Tibial artery (tissue), 4 donors: ENCODE measurements at regions not wholly inside any gene's neighbourhood (a gene's known extent, or its start where the extent isn't known, plus 50 kb on each side); places are given as distances from the start of the nearest gene placed in this dataset.

Experiments
- DNase-seq, 2 donors: peaks; one replicate each; pipeline ENCODE4 v3.0.0-alpha.2; 2019
- H3K27ac ChIP-seq, 2 donors: fragments of 200-600 bp; sonication (generic) in 1 of 2; 1 replicate in 1 of 2; 2 replicates in 1 of 2; pipeline ENCODE4 v1.5.1; 2018 to 2019; ENCODE audit warnings: mild to moderate bottlenecking in 1 of 2
- H3K27me3 ChIP-seq, 2 donors: fragments of 200-600 bp; sonication (generic) in 1 of 2; one replicate each; pipeline versions ENCODE4 v1.5.1 to v1.6.0; 2016 to 2019
- H3K36me3 ChIP-seq, 3 donors: fragments of 200-600 bp; sonication (generic) in 2 of 3; one replicate each; pipeline ENCODE4 v1.5.1; 2016 to 2019; ENCODE audit warnings: mild to moderate bottlenecking in 2 of 3
- H3K4me1 ChIP-seq, 4 donors: fragments of 200-600 bp; sonication (generic) in 2 of 4; 1 replicate in 3 of 4; 2 replicates in 1 of 4; pipeline ENCODE4 v1.5.1; 2016 to 2019
- H3K4me3 ChIP-seq, 2 donors: fragments of 200-600 bp; sonication (generic) in 1 of 2; 1 replicate in 1 of 2; 2 replicates in 1 of 2; pipeline ENCODE4 v1.5.1; 2018 to 2019; ENCODE audit warnings: mild to moderate bottlenecking in 2 of 2
- H3K9me3 ChIP-seq, 3 donors: fragments of 200-600 bp; sonication (generic) in 1 of 3; one replicate each; pipeline ENCODE4 v1.5.1; 2016 to 2019
- intact Hi-C: fragments of 100-400 bp; cut with DNase I; formaldehyde crosslinking; loops from one replicate; pipeline ENCODE4 v1.15.0; 2023; ENCODE audit warnings: low total_unique reads
- TF ChIP-seq, protein P1 (sequence below), 2 experiments: fragments of 200-600 bp in 1 of 2; fragments of 450-650 bp in 1 of 2; IDR thresholded peaks; one replicate each; pipeline ENCODE4 v1.5.1; 2017 to 2019; ENCODE audit warnings: antibody characterized with exemption in 2 of 2, mild to moderate bottlenecking in 1 of 2, moderate library complexity in 1 of 2

DNA sequence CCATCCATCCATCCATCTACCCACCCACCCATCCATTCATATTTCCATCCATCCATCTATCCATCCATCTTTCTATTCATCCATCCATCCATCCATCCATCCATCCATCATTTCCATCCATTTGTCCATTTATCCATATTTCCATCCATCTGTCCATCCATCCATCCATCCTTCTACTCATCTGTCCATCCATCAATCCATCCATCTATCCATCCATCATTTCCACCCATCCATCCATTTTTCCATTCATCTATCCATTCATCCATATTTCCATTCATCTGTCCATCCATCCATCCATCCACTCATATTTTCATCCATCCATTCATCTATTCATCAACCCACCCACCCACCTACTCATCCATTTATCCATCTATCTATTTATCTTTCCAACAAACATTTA lies 229.6 kb downstream of the TEX29 start:
- Histone ChIP-seq H3K36me3 (no peaks in the 10 kb centered on the region), H3K27ac (no peak overlapping the region), H3K4me1 (no peaks in the 10 kb centered on the region), H3K9me3 (peaks cover 0 to 10% (median 0%) of the 10 kb centered on the region in 3 donors), H3K4me3 (no peak overlapping the region), H3K27me3 (peaks cover 0 to 6% of the 10 kb centered on the region in 2 donors)
- DNase-seq = no peak
- intact Hi-C loops = no loop called here
- TF ChIP-seq, protein P1, sequence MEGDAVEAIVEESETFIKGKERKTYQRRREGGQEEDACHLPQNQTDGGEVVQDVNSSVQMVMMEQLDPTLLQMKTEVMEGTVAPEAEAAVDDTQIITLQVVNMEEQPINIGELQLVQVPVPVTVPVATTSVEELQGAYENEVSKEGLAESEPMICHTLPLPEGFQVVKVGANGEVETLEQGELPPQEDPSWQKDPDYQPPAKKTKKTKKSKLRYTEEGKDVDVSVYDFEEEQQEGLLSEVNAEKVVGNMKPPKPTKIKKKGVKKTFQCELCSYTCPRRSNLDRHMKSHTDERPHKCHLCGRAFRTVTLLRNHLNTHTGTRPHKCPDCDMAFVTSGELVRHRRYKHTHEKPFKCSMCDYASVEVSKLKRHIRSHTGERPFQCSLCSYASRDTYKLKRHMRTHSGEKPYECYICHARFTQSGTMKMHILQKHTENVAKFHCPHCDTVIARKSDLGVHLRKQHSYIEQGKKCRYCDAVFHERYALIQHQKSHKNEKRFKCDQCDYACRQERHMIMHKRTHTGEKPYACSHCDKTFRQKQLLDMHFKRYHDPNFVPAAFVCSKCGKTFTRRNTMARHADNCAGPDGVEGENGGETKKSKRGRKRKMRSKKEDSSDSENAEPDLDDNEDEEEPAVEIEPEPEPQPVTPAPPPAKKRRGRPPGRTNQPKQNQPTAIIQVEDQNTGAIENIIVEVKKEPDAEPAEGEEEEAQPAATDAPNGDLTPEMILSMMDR (IDR thresholded peaks at IDR 0.05) = no peak

DNA sequence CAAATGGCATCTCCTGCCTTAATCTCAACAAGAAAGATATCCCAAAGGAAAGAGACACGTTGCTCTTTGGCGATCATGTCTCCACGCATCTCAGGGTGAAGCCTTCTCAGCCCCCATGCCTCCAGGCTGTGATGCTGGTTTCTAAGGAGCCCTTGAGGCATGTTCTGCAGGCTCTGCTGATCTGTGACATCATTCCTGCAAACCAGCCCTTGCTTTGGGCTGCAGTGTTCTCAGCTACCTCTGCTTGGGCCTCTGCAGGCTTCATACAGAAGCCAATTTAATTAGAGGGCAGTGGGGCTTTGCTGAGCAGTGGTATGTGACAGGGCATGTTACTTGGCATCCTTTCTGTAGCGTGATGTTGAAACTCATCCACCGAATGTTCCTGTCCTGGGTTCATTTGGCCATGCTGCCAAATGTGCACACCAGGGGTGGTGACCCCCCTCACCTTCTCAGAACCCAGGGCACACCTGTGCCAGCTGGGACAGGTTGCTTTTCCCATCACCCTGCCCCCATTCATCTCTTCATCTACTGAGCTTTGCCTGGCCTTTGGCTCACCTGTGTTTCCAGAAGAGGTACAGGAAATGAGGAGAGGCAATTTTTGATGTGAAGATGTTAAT lies 230.9 kb downstream of the TEX29 start:
- H3K4me1 ChIP-seq = no peaks in the 10 kb centered on the region
- peaks cover 0 to 9% of the 10 kb centered on the region in 2 donors for H3K27me3 ChIP-seq
- intact Hi-C loops = no loop called here
- H3K27ac ChIP-seq = no peak overlapping the region
- DNase-seq = no peak
- no peaks in the 10 kb centered on the region for H3K9me3 ChIP-seq
- H3K36me3 ChIP-seq = no peaks in the 10 kb centered on the region
- TF ChIP-seq, protein P1 (IDR thresholded peaks at IDR 0.05) = no peak
- no peak overlapping the region for H3K4me3 ChIP-seq

DNA sequence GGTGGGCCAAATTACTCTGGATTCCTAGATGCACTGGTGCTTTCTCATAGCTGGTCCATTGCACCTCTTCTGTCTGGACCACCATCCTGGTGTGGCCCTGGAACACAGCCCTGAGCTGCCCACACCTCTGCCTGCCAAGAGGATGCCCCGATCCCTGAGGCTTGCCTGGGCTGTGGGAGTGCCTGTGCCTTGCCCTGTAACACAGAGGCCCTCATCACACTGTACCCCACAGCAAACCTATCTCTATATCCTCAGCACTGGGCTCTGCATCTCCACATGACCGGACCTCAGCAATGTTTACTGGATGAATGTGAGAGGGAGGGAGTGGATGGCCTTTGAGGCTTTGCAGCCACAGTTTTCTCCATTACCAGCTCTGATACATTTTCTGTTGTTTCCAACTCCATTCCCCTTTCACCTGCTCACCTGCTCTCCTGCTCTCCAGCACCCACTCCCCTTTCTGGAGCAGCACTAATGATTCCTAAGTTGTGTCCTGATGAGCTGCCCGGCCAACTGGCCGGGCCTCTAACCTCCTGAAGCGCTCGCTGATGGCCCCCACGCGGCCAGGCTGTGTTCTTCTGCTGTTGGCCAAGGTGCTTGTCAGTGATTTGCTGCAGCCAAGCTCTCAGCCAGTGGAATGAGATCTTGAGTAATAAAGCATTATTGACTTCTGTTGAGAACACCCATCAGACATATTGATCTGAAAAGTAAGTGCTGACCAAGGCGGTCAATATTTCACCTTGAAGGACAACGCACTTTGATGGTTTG lies 232.6 kb downstream of the TEX29 start:
- Histone ChIP-seq H3K4me3 (no peak overlapping the region), H3K4me1 (no peaks in the 10 kb centered on the region), H3K27ac (no peak overlapping the region), H3K9me3 (no peaks in the 10 kb centered on the region), H3K27me3 (peaks cover 0 to 12% of the 10 kb centered on the region in 2 donors), H3K36me3 (no peaks in the 10 kb centered on the region)
- TF ChIP-seq, protein P1 (IDR thresholded peaks at IDR 0.05) = no peak
- DNase-seq = no peak
- intact Hi-C loops = no loop called here

DNA sequence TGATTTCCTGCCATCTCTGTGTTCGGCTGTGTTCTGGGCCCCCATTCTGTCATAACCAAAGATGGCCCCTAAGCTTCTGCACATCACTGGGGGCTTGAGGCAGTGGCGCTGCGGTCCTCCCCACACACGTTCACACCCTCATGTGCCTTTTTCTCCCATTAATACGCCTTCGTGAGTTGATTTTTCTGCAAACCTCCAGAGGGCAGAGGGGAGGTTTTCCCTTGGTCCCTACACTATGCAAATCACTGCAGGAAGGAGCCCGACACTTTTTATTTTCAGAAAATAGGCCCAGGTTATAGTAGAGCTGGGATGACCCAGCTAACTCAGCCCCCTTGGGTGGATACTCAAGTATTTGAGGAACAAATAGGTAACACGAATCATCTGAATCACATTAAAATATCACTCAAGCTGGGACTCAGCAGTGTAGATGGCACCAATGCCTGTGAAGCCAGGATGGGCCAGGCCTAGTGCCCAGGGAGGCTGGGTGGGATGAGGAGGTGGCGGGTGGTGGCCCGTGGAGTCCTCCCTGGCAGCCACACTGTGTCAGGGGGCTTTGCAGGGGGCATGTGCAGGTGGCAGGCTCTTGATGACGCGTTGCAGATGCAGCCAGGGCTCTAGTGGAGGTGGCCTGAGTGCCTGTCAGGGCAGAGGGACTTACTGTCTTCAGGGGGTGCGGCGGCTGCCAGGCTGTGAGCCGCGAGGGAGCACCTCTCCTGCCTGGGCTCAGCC lies 234.3 kb downstream of the TEX29 start:
- Histone ChIP-seq H3K9me3 (no peaks in the 10 kb centered on the region), H3K27ac (no peak overlapping the region), H3K27me3 (peaks cover 0 to 14% of the 10 kb centered on the region in 2 donors), H3K4me1 (no peaks in the 10 kb centered on the region), H3K4me3 (no peak overlapping the region), H3K36me3 (no peaks in the 10 kb centered on the region)
- DNase-seq = no peak
- TF ChIP-seq, protein P1 (IDR thresholded peaks at IDR 0.05) = no peak
- intact Hi-C loops = no loop called here

DNA sequence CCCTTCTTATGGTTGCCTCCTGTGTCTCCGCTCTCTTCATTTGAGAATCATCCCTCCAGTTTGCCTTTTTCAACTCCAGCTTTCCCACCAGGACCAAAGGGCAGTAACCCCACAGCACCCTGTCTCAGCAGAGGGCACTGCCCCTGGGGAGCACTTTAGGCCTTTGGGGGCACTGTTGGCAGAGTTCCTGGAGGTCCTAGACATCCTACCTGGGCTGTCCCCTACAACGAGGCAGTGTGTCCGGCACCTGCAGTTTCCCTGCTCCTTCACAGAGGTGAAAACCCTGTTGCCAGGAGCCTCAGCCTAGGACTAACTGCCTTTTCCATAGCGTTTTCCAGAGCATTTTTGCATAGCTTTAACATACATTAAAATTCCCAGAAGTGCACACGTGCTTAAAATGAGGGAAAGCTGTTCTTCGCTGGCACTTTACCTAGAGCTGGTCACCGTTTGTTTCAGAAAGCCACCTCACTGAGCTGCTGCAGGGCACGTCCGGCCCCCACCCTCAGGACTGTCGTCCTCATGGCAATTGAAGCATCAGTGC lies 234.9 kb downstream of the TEX29 start:
- H3K36me3 ChIP-seq = no peaks in the 10 kb centered on the region
- DNase-seq = no peak
- no peaks in the 10 kb centered on the region for H3K9me3 ChIP-seq
- no peak overlapping the region for H3K27ac ChIP-seq
- H3K4me3 ChIP-seq = no peak overlapping the region
- intact Hi-C loops = no loop called here
- H3K4me1 ChIP-seq = no peaks in the 10 kb centered on the region
- TF ChIP-seq, protein P1 (IDR thresholded peaks at IDR 0.05) = no peak
- peaks cover 0 to 17% of the 10 kb centered on the region in 2 donors for H3K27me3 ChIP-seq
